ENCODE measurements at regions not wholly inside any gene's neighbourhood (a gene's known extent, or its start where the extent isn't known, plus 50 kb on each side); places are given as distances from the start of the nearest gene placed in this dataset.

GRCh38 chr5:68950125-68950524, 143.7 kb upstream of the SLC30A5 start:
- CTCF ChIA-PET (ENCODE audit: unreplicated experiment): no interaction called here

GRCh38 chr5:68950930-68951329, 142.9 kb upstream of the SLC30A5 start:
- Histone ChIP-seq H3K4me1 (ENCODE audit: insufficient read depth, low read length, poor library complexity, severe bottlenecking) (no peaks in the 10 kb centered on the region), H3K4me2 (ENCODE audit: low read length) (no peak overlapping the region), H3K4me3 (ENCODE audit: low read depth, low read length, poor library complexity, severe bottlenecking) (no peak overlapping the region), H3K79me2 (ENCODE audit: insufficient read depth, low read depth, low read length) (no peaks in the 10 kb centered on the region), H3K36me3 (ENCODE audit: insufficient read depth, low read length) (no peaks in the 10 kb centered on the region), H3K9me2 (ENCODE audit: insufficient read depth, low read length) (no peaks in the 10 kb centered on the region), H3K27ac (ENCODE audit: low read depth, low read length, poor library complexity, severe bottlenecking) (no peak overlapping the region), H3K9me3 (ENCODE audit: low read length) (no peaks in the 10 kb centered on the region), H2AFZ (ENCODE audit: low read length) (no peak overlapping the region), H4K20me1 (ENCODE audit: insufficient read depth, low read length) (no peaks in the 10 kb centered on the region)
- ChIA-PET POLR2A (interaction anchor here (0.6 to 1.1 kb wide), 2 partner anchors 10 to 517 kb away, joined by 3 read pairs; no protein-coding TSS in a partner anchor), CTCF (ENCODE audit: unreplicated experiment) (no interaction called here)
- no peak for TF ChIP-seq CTCF (conservative IDR thresholded peaks at IDR 0.05; ENCODE audit: low read length)
- TF ChIP-seq EZH2phosphoT487 (IDR thresholded peaks at IDR 0.05; ENCODE audit: borderline replicate concordance, low read depth, low read length): no peak
- intact Hi-C loops (cut with micrococcal nuclease; ENCODE audit: unreplicated experiment): no loop called here
- no peak for DNase-seq (ENCODE audit: low spot score)
- no TSS peak for BruUV-seq (replicated peaks)

More at GRCh38 chr5:68950125-68950524, 143.7 kb upstream of the SLC30A5 start:
- no peaks in the 10 kb centered on the region for H3K4me1 ChIP-seq (ENCODE audit: insufficient read depth, low read length, poor library complexity, severe bottlenecking)
- TF ChIP-seq CTCF (conservative IDR thresholded peaks at IDR 0.05; ENCODE audit: low read length): no peak
- no peak for TF ChIP-seq EZH2phosphoT487 (IDR thresholded peaks at IDR 0.05; ENCODE audit: borderline replicate concordance, low read depth, low read length)
- no peak overlapping the region for H3K4me2 ChIP-seq (ENCODE audit: low read length)
- H3K9me3 ChIP-seq (ENCODE audit: low read length): no peaks in the 10 kb centered on the region
- intact Hi-C loops (cut with micrococcal nuclease; ENCODE audit: unreplicated experiment): no loop called here
- DNase-seq (ENCODE audit: low spot score): no peak
- H3K36me3 ChIP-seq (ENCODE audit: insufficient read depth, low read length): no peaks in the 10 kb centered on the region
- no peaks in the 10 kb centered on the region for H3K79me2 ChIP-seq (ENCODE audit: insufficient read depth, low read depth, low read length)
- no peaks in the 10 kb centered on the region for H3K9me2 ChIP-seq (ENCODE audit: insufficient read depth, low read length)
- no TSS peak for BruUV-seq (replicated peaks)
- H2AFZ ChIP-seq (ENCODE audit: low read length): no peak overlapping the region
- no peak overlapping the region for H3K27ac ChIP-seq (ENCODE audit: low read depth, low read length, poor library complexity, severe bottlenecking)
- H3K4me3 ChIP-seq (ENCODE audit: low read depth, low read length, poor library complexity, severe bottlenecking): no peak overlapping the region
- POLR2A ChIA-PET: no interaction called here
- H4K20me1 ChIP-seq (ENCODE audit: insufficient read depth, low read length): no peaks in the 10 kb centered on the region

GRCh38 chr5:68953231-68953874, 140.5 kb upstream of the SLC30A5 start:
- Histone ChIP-seq H3K9me2 (ENCODE audit: insufficient read depth, low read length) (no peaks in the 10 kb centered on the region), H3K4me3 (ENCODE audit: low read depth, low read length, poor library complexity, severe bottlenecking) (no peak overlapping the region), H2AFZ (ENCODE audit: low read length) (no peak overlapping the region), H3K27ac (ENCODE audit: low read depth, low read length, poor library complexity, severe bottlenecking) (no peak overlapping the region), H3K9me3 (ENCODE audit: low read length) (no peaks in the 10 kb centered on the region), H3K4me1 (ENCODE audit: insufficient read depth, low read length, poor library complexity, severe bottlenecking) (no peaks in the 10 kb centered on the region), H3K79me2 (ENCODE audit: insufficient read depth, low read depth, low read length) (no peaks in the 10 kb centered on the region), H4K20me1 (ENCODE audit: insufficient read depth, low read length) (no peaks in the 10 kb centered on the region), H3K4me2 (ENCODE audit: low read length) (no peak overlapping the region), H3K36me3 (ENCODE audit: insufficient read depth, low read length) (no peaks in the 10 kb centered on the region)
- ChIA-PET CTCF (ENCODE audit: unreplicated experiment) (no interaction called here), POLR2A (interaction anchor here (0.5 kb wide), 1 partner anchor 434 kb away, joined by 3 read pairs; no protein-coding TSS in a partner anchor)
- no peak for DNase-seq (ENCODE audit: low spot score)
- intact Hi-C loops (cut with micrococcal nuclease; ENCODE audit: unreplicated experiment): no loop called here
- no TSS peak for BruUV-seq (replicated peaks)
- TF ChIP-seq EZH2phosphoT487 (IDR thresholded peaks at IDR 0.05; ENCODE audit: borderline replicate concordance, low read depth, low read length) (no peak), CTCF (conservative IDR thresholded peaks at IDR 0.05; ENCODE audit: low read length) (no peak)
